ENCODE measurements at regions not wholly inside any gene's neighbourhood (a gene's known extent, or its start where the extent isn't known, plus 50 kb on each side); places are given as distances from the start of the nearest gene placed in this dataset.

DNA sequence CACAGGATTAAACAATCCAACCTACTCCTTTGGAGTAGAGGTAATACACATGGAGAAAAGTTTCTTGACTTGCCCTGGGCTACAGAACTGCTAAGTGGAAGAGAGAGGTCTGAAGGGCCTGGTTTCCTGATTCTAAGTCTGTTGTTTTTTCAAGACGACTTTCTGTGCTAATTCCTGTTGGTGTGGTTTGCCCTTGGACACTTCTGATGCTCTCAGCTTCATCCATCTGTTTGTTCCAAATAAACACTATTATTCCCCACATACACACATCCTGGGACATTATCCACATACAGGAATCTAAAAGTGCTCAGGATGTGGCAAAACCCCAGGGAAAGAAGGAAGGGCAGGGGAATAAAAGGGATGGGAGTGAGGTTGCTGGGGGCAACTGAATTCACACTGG lies 393.5 kb upstream of the TBL1XR1 start:
- TF ChIP-seq POLR2A (IDR thresholded peaks at IDR 0.05) = no peak
- TF ChIP-seq, protein P1, sequence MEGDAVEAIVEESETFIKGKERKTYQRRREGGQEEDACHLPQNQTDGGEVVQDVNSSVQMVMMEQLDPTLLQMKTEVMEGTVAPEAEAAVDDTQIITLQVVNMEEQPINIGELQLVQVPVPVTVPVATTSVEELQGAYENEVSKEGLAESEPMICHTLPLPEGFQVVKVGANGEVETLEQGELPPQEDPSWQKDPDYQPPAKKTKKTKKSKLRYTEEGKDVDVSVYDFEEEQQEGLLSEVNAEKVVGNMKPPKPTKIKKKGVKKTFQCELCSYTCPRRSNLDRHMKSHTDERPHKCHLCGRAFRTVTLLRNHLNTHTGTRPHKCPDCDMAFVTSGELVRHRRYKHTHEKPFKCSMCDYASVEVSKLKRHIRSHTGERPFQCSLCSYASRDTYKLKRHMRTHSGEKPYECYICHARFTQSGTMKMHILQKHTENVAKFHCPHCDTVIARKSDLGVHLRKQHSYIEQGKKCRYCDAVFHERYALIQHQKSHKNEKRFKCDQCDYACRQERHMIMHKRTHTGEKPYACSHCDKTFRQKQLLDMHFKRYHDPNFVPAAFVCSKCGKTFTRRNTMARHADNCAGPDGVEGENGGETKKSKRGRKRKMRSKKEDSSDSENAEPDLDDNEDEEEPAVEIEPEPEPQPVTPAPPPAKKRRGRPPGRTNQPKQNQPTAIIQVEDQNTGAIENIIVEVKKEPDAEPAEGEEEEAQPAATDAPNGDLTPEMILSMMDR (IDR thresholded peaks at IDR 0.05) = no peak

Data from heart left ventricle (tissue), 13 donors.